K562 (cell line): ENCODE measurements at regions not wholly inside any gene's neighbourhood (a gene's known extent, or its start where the extent isn't known, plus 50 kb on each side); places are given as distances from the start of the nearest gene placed in this dataset.

Experiments used
- ATAC-seq: fragments of 200-7000 bp; cut with Tn5 transposase; 3 replicates; pipeline ENCODE4 v1.9.1; 2020; ENCODE audit warnings: moderate library complexity
- BruUV-seq: library from RNA; stranded (reverse); fragments of 400-500 nt; replicated peaks from 2 replicates; lab custom pipeline; 2021; lab: Mats Ljungman, UMichigan
- CTCF ChIA-PET: fragments of 300-600 bp; formaldehyde crosslinking; extraction: SDS; loops from one replicate; lab custom pipeline; 2021; ENCODE audit warnings: low intra/inter-chr PET ratio; lab: Yijun Ruan, JAX
- POLR2A ChIA-PET: fragments of 300-600, 350-650 bp; sonication (Branson Sonifier 250); formaldehyde crosslinking; extraction: SDS; loops from one replicate; lab custom pipeline; 2021; ENCODE audit warnings: antibody characterized with exemption, inconsistent platforms; lab: Yijun Ruan, JAX
- DNase-seq, 4 experiments: peaks; one replicate each; pipeline versions ENCODE4 v3.0.0 to v3.0.0-alpha.2; 2011 to 2018; ENCODE audit warnings: low spot score in 3 of 4, mixed read lengths in 3 of 4; ENCODE audit errors: extremely low read depth in 1 of 4
- FAIRE-seq: peaks from 2 replicates; lab custom pipeline; 2011; peaks lifted over from hg19 to GRCh38; lab: Jason Lieb, UNC
- H2AFZ ChIP-seq: 2 replicates; pipeline ENCODE4 v1.6.0; 2011; ENCODE audit warnings: low read depth, low read length, control low read depth, inconsistent platforms
- H3K27ac ChIP-seq: fragments of 200-600 bp; 3 replicates; pipeline ENCODE4 v1.8.0; 2011; ENCODE audit warnings: low read depth, mild to moderate bottlenecking, control low read depth, inconsistent platforms, low read length, moderate library complexity, mixed read lengths; ENCODE audit errors: extremely low read depth
- H3K27me3 ChIP-seq, 2 experiments: fragments of 300-600 bp in 1 of 2; 2 replicates in 1 of 2; 3 replicates in 1 of 2; pipeline versions ENCODE4 v1.6.0 to v1.8.0; 2011; ENCODE audit warnings: inconsistent platforms in 2 of 2, low read length in 2 of 2, mild to moderate bottlenecking in 1 of 2, mixed read lengths in 1 of 2, moderate library complexity in 1 of 2; ENCODE audit not compliant: control insufficient read depth in 2 of 2, insufficient read depth in 2 of 2
- H3K36me3 ChIP-seq: fragments of 300-600 bp; 3 replicates; pipeline ENCODE4 v1.8.0; 2011; ENCODE audit warnings: mild to moderate bottlenecking, low read length, inconsistent platforms; ENCODE audit not compliant: control insufficient read depth, insufficient read depth
- H3K4me1 ChIP-seq, 2 experiments: fragments of 200-600 bp in 1 of 2; replicated peaks in 1 of 2; 2 replicates in 1 of 2; 3 replicates in 1 of 2; pipeline versions ENCODE4 v1.5.1 to v1.8.0; 2011; ENCODE audit warnings: inconsistent platforms in 2 of 2, low read length in 2 of 2, mild to moderate bottlenecking in 1 of 2, mixed read lengths in 1 of 2, moderate library complexity in 1 of 2; ENCODE audit not compliant: control insufficient read depth in 2 of 2, insufficient read depth in 2 of 2
- H3K4me2 ChIP-seq: 2 replicates; pipeline ENCODE4 v1.6.1; 2011; ENCODE audit warnings: low read length, control low read depth, inconsistent platforms, mixed read lengths; ENCODE audit not compliant: insufficient read depth
- H3K4me3 ChIP-seq: fragments of 200-600 bp; sonication (generic), shearing (Covaris generic); 2 replicates; pipeline ENCODE4 v1.5.1; 2016; ENCODE audit warnings: control low read depth, inconsistent platforms
- H3K79me2 ChIP-seq: fragments of 200-600 bp; 3 replicates; pipeline ENCODE4 v1.8.0; 2011; ENCODE audit warnings: low read length, inconsistent platforms; ENCODE audit not compliant: control insufficient read depth, insufficient read depth
- H3K9ac ChIP-seq, 2 experiments: 2 replicates each; pipeline versions ENCODE4 v1.6.0 to v1.6.1; 2011; ENCODE audit warnings: low read depth in 2 of 2, low read length in 2 of 2, control low read depth in 1 of 2, inconsistent platforms in 1 of 2, mild to moderate bottlenecking in 1 of 2, mixed read lengths in 1 of 2; ENCODE audit not compliant: insufficient read depth in 1 of 2
- H3K9me1 ChIP-seq: one replicate; pipeline ENCODE4 v1.6.0; 2011; ENCODE audit warnings: inconsistent platforms, mild to moderate bottlenecking, low read length, moderate library complexity; ENCODE audit not compliant: control insufficient read depth, insufficient read depth
- H3K9me3 ChIP-seq: replicated peaks from 2 replicates; pipeline ENCODE4 v1.5.1; 2011; ENCODE audit warnings: low read depth, low read length, inconsistent platforms; ENCODE audit not compliant: control insufficient read depth, insufficient read depth
- H4K20me1 ChIP-seq: replicated peaks from 2 replicates; pipeline ENCODE4 v1.6.1; 2011; ENCODE audit warnings: low read length, inconsistent platforms, mixed read lengths; ENCODE audit not compliant: control insufficient read depth, insufficient read depth
- ARHGAP35 ChIP-seq: fragments of 450-650 bp; IDR thresholded peaks from 2 replicates; pipeline ENCODE4 v1.6.1; 2018; ENCODE audit not compliant: partially characterized antibody
- BRD9 ChIP-seq: fragments of 450-650 bp; IDR thresholded peaks from 2 replicates; pipeline ENCODE4 v1.6.1; 2018; ENCODE audit warnings: low read depth; ENCODE audit not compliant: partially characterized antibody
- HES1 ChIP-seq: fragments of 450-650 bp; IDR thresholded peaks from 2 replicates; pipeline ENCODE4 v1.6.1; 2016; ENCODE audit warnings: low read depth, mild to moderate bottlenecking, moderate library complexity
- HNRNPUL1 ChIP-seq: fragments of 200-400 bp; formaldehyde crosslinking; IDR thresholded peaks from 2 replicates; pipeline ENCODE4 v1.6.1; 2017; ENCODE audit warnings: low read length
- JUN ChIP-seq, 2 experiments: sonication (generic) in 1 of 2; formaldehyde crosslinking in 1 of 2; IDR thresholded peaks; 2 replicates each; pipeline versions ENCODE4 v1.6.1 to v1.8.0; 2012 to 2022; ENCODE audit warnings: borderline replicate concordance in 2 of 2, mild to moderate bottlenecking in 2 of 2, improper control_type of control experiment in 1 of 2, low read depth in 1 of 2, low read length in 1 of 2, missing genetic modification reagents in 1 of 2
- MTA1 ChIP-seq: fragments of 450-650 bp; IDR thresholded peaks from 2 replicates; pipeline ENCODE4 v1.6.1; 2017; ENCODE audit warnings: borderline replicate concordance
- RAD21 ChIP-seq, 2 experiments: fragments of 250-450 bp in 1 of 2; fragments of 450-650 bp in 1 of 2; sonication (Bioruptor Pico) in 1 of 2; formaldehyde crosslinking in 1 of 2; IDR thresholded peaks in 1 of 2; conservative IDR thresholded peaks in 1 of 2; 2 replicates each; pipeline versions ENCODE4 v1.4.0 to v1.8.0; 2020 to 2022; ENCODE audit warnings: mild to moderate bottlenecking in 2 of 2, moderate library complexity in 1 of 2
- ZNF232 ChIP-seq: sonication (generic); formaldehyde crosslinking; IDR thresholded peaks from 2 replicates; pipeline ENCODE4 v1.8.0; 2022; ENCODE audit warnings: mild to moderate bottlenecking, missing genetic modification reagents
- WGBS: fragments of 100-300 bp; shearing (Covaris generic); methylation state at CpG from one replicate; pipeline ENCODE4 v1.1.6; 2016; ENCODE audit warnings: low coverage, mixed read lengths; ENCODE audit not compliant: insufficient coverage; ENCODE audit errors: missing lambda C conversion rate; 5-methylcytosine and 5-hydroxymethylcytosine counted together
- in situ Hi-C: fragments of 300-500 bp; cut with MboI; formaldehyde crosslinking; loops from 4 replicates; pipeline ENCODE4 v1.15.0; 2018; ENCODE audit warnings: inconsistent platforms, mixed read lengths
- intact Hi-C: fragments of 100-400 bp; cut with micrococcal nuclease; formaldehyde crosslinking; loops from 2 replicates; pipeline ENCODE4 v1.14.2; 2022
- TF ChIP-seq, protein P1 (sequence below): sonication (generic); formaldehyde crosslinking; IDR thresholded peaks from 2 replicates; pipeline ENCODE4 v1.8.1; 2023; ENCODE audit warnings: mild to moderate bottlenecking, missing genetic modification reagents, moderate library complexity

GRCh38 chr5:89871906-89872305 is 537.6 kb downstream of the CETN3 start:
- no TSS peak for BruUV-seq
- POLR2A ChIA-PET, result no interaction called here
- in situ Hi-C loops, result no loop called here
- intact Hi-C loops, result no loop called here
- FAIRE-seq, result no peak
- H3K4me3 ChIP-seq, result no peak overlapping the region
- no peaks in the 10 kb centered on the region for H3K79me2 ChIP-seq
- H3K27ac ChIP-seq, result no peak overlapping the region
- no peak overlapping the region for H3K4me2 ChIP-seq
- H3K9ac ChIP-seq, result no peak overlapping the region
- no peaks in the 10 kb centered on the region for H3K9me3 ChIP-seq
- no peaks in the 10 kb centered on the region for H3K27me3 ChIP-seq
- no peaks in the 10 kb centered on the region for H3K9me1 ChIP-seq
- no peaks in the 10 kb centered on the region for H3K36me3 ChIP-seq
- no peak for ATAC-seq
- H2AFZ ChIP-seq, result no peak overlapping the region
- WGBS, result 0% methylated on average over 2 of the region's 2 CpGs
- DNase-seq, result no peak
- H4K20me1 ChIP-seq, result no peaks in the 10 kb centered on the region
- no peak for TF ChIP-seq HNRNPUL1
- TF ChIP-seq BRD9, result no peak
- TF ChIP-seq HES1, result no peak
- TF ChIP-seq RAD21 (CRISPR knock-in tag; conservative IDR thresholded peaks at IDR 0.05 in 1 of 2, IDR thresholded peaks at IDR 0.05 in 1 of 2), result no peak
- TF ChIP-seq MTA1, result no peak
- TF ChIP-seq ZNF232 (CRISPR knock-in tag), result no peak
- TF ChIP-seq JUN (IDR thresholded peaks at IDR 0.05; ENCODE audit: borderline replicate concordance, low read depth, low read length), result no peak
- no peak for TF ChIP-seq JUN (CRISPR knock-in tag; IDR thresholded peaks at IDR 0.05; ENCODE audit: borderline replicate concordance)
- TF ChIP-seq ARHGAP35, result no peak
- TF ChIP-seq, protein P1, sequence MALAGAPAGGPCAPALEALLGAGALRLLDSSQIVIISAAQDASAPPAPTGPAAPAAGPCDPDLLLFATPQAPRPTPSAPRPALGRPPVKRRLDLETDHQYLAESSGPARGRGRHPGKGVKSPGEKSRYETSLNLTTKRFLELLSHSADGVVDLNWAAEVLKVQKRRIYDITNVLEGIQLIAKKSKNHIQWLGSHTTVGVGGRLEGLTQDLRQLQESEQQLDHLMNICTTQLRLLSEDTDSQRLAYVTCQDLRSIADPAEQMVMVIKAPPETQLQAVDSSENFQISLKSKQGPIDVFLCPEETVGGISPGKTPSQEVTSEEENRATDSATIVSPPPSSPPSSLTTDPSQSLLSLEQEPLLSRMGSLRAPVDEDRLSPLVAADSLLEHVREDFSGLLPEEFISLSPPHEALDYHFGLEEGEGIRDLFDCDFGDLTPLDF (CRISPR knock-in tag), result no peak
- CTCF ChIA-PET, result no interaction called here
- H3K4me1 ChIP-seq, result no peaks in the 10 kb centered on the region
